ENCODE measurements at regions not wholly inside any gene's neighbourhood (a gene's known extent, or its start where the extent isn't known, plus 50 kb on each side); places are given as distances from the start of the nearest gene placed in this dataset.
"Not testable (repeated sequence)": the region's sequence is repeated elsewhere in the genome, so short reads cannot be mapped to it uniquely, and the experiment has no call there.

DNA sequence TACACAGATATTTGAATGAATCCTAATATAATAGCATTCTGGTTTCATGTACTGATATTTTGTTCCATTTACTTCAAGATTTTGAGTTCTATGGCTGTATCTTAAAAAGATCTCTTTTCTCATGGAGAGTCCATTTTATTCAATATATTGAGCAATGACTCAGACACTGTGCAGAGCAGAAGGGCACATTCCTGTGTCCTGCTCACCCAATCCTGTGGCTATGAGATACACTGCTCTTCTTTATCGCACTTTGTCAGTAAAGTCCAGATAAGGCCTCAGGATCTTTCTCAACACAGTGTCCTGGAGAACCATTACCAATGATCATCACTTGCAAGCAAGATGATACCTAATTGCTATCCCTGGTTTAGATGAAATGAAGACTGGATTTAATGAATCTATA is 155.0 kb downstream of the CYSLTR2 start:
- no peak for DNase-seq

DNA sequence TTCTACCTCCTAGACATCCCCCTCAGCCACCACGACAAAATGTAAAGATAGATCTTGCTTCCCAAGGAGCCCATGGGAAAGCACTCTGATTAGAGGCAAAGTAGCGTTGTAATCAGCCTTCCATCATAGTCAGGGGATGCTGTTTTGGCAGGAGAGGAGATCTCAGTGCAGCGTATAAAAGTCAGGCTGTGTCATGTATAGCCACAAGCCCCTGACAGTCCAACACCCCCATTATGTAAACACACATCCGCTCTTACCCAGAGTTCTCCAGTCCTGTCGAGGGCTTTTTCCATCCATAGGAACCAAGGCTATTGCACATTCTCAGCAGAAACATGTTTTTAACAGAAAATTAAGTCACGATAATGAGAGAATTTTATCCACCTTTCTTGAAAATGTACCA is 156.3 kb downstream of the CYSLTR2 start:
- DNase-seq, result no peak

DNA sequence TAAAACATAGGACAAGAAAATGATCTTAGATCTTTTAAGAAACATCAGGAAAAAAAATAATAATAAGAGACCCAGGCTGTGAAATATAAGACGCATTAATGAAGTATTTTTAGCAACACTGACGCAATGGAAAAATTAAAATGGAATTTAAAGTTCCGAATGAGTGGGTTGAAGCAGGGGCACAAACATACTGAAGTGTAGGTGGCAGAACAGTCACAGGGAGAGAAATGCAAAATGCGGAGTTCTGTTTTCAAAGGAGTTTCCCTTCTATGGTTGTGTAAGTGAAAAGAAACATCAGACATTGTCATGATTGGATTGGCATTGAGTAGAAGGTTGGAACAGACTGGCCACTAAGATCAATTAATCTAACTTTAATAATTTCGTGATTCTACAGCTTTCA is 159.8 kb downstream of the CYSLTR2 start:
- no peak for DNase-seq

DNA sequence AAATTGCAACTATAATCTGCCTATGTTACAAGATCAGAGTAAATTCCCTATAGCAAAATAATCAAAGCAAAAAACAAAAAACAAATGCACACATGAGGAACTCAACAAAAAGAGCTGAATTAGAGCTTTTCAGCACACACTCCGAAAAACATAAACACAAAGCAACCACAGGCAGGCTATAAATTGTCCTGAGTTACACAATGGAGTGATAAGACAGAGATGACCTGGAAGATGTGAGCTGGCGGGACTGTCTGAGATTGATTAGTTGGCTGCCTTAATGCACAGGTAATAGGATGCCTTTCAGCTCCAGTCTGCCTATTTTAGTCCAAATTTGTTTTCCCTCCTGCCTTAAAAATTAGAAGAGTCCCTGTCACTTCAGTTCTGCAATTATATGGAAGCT is 159.0 kb upstream of the FNDC3A start:
- no peak for DNase-seq

DNA sequence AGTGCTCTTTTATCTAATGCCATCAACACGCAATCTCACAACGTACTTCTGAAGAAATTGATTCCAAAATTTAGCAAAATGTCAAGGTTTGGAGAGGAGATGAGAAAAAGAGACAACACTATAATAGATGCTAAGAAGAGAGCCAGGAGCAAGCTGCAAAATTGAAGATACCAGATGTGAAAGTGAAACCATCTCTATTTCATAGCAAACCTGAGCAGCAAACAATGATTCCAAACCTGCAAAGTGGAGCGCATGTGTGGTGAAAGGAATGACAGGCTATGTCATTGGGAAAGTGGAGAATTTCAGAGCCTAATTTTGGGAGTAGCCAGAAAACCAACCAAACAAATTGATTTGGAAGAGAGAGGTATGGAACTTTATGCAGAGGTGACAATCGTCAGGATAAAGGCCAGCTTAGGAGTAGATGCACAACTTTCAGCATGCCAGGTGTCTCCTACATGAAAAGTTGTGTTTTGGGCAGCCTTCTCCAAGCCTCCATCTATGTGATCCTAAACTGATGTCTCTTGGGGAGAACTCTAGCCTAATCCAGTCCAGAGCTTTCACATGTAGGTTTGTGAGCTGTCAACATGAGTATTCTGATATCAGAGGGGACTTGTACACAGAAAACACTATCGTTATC is 158.4 kb upstream of the FNDC3A start:
- DNase-seq, result no peak

DNA sequence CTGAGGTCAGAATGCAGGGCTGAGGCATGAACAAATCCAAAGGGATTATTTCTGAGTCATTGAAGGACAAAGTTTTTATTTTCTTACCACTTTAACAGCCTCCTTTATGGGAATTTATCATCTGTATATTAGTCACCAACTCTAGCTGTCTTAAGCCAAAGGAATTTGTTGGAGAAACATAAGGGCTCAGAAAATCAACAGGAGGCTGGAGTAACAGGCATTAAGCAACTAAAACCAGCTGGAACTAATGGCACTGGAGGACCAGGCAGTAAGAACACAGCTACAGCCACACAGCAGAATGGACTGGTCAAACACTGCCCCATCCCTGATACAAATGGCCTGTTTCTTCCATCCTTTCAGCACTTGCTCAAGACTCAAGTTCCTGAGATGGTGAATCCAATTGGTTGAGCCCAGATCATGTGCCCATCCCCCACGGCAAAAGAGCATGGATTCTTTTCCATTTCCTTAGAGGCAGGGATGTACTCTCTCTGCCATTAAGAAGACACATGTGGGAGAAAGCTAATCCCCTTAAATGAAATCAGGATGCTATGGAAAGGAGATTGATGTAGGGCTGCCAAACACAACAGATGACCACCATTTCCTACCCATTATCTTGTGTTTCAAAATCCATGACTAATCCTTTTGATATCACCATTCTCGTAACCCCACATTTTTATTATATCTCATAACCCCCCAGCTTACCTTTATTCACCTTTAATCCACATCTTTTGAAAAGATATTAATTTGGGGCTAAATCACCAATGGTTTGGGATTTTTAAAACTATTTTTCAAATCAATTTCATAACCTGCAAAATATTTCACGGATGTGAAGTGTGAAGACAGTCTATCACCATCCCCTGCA is 157.0 kb upstream of the FNDC3A start:
- DNase-seq, result no peak

DNA sequence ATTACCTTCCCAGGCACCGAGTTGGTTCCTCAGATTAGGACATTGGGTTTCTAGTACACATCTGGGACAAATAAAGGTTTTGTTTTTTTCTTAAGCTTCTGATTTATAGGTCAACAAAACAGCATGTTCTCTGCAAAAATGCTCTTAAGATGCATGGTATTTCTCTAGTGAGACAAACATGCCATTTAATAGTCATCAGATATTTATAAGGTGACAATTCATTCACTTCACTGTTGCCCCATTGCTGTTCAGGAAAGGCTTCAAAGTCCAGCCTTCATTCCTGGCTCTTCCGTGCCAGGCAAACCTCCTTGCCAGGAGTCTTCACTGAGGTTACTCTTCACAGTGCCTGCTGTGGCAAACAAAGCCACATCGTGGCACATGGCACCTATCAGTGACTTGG is 156.3 kb upstream of the FNDC3A start:
- DNase-seq, result no peak

DNA sequence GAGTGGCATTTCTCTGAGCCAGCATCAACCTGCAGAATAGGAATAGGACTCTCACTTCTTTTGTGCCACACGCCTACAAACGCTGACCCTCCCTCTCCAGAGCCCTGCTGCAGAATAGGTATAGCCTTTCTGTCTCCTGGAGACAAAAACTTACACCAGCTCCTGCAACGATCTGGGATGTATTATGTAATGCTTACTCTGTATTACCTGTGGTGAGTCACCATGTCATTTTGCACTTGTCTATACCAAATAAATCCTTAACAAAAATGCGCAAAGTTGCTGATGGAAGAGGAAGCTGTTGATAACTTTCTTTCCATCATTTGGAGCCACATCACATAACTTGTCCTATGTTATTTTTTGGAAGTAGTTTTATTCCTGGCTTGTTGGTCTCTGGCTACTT is 155.8 kb upstream of the FNDC3A start:
- DNase-seq, result no peak

DNA sequence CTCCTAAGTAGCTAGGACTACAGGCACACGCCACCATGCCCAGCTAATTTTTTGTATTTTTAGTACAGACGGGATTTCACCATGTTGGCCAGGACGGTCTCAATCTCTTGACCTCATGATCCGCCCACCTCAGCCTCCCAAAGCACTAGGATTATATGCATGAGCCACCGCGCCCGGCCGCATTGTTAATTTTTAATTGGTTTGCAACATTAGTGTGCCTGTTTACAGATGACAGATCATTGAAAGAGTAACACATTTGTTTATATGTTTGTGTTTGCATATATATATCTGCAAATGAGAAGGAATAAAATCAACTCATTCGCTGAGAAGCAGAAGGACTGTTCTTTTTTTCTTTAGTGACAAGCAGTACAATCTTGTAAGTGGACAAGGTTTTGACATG is 152.2 kb upstream of the FNDC3A start:
- not testable (repeated sequence) for DNase-seq

DNA sequence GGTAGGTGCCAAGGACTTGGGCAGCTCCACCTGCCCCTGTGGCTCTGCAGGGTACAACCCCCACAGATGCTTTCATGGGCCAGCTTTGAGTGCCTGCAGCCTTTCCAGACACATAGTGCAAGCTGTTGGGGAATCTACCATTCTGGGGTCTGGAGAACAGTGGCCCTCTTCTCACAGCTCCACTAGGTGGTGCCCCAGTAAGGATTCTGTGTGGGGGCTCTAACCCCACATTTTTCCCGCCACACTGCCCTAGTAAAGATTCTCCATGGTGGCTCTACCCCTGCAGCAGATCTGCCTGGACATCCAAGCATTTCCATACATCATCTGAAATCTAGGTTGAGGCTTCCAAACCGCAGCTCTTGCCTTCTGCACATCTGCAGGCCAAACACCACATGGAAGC is 149.7 kb upstream of the FNDC3A start:
- no peak for DNase-seq

DNA sequence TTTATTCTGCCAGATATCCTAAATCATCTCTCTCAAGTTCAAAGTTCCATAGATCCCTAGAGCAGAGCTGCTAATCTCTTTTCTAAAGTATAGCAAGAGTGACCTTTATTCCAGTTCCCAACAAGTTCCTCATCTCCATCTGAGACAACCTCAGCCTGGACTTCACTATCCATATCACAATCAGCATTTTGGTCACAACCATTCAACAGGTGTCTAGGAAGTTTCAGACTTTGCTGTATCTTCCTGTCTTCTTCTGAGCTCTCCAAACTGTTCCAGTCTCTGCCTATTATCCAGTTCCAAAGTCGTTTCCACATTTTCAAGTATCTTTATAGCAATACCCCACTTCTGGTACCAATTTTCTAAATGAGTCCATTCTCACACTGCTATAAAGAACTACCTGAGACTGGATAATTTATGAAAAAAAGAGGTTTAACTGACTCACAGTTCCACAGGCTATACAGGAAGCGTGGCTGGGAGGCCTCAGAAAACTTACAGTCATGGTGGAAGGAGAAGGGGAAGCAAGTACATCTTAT is 148.7 kb upstream of the FNDC3A start:
- DNase-seq, result not testable (repeated sequence)

DNA sequence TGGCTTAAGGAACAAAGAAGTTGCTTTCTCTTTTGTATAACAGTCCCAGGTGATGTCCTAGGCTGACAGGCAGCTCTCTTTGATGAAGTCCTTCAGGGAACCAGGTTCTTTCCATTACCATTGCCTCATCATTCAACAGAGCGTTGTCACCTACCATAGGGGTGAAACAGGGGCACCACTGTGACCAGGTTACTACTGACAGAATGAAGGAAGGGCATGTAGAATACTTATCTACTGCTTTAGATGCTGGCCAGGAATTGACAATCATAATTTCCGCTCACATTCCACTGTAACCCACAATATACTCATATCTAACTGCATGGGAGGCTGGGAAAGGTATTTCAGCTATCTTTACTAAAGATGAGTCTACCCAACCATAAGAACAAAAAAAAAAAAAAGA is 148.0 kb upstream of the FNDC3A start:
- DNase-seq, result no peak

DNA sequence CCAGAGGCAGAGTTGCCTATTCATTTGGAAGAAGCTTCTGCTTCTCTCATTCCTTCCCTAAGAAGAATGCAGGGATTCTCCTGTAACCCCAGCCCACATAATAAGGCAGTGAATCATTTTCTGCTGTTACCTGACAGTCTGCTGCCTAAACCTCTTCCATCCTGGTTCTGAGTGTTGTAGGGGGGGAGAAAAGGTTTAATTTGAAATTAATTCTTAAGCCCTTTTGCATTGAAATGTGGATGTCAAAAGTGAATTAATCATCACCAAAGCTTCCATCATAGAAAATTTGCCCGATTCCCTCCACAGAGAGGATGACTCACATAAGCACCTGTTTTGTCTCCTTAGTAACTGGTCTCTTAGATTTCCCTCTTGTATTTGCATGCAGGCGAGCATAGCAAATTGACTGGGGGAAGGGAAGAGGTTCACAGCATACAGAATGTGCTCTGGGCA is 146.7 kb upstream of the FNDC3A start:
- no peak for DNase-seq

DNA sequence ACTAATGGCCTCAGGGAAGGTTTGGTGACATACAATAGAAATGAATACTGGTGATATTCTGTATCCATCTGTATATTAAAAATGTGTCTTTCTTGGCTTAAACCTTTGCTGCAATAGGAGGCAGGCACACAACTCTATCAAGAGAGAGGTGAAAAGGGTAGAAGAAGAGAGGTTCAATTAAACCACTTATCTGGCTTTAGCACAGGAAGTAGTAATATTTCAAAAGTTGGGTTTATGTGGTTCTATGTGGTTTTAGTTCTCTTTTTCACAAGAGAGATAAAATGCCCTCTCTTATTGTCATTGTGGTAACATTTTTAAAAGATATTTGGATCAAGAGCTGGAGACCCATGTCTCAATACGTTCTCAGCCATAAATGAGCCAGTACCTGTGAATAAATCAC is 146.2 kb upstream of the FNDC3A start:
- DNase-seq, result no peak

DNA sequence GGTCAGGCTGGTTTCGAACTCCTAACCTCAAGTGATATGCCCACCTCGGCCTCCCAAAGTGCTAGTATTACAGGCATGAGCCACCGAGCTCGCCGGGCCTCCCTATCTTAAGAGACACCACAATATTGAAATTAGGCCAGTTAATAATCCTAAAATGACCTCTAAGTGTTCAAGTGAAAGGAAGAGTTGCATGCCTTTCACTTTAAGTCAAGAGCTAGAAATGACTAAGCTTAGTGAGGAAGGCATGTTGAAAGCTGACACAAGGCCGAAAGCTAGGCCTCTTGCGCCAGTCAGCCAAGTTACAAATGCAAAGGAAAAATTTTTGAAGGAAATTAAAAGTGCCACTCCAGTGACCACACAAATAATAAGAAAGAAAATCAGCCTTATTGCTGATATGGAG is 144.5 kb upstream of the FNDC3A start:
- DNase-seq, result no peak

DNA sequence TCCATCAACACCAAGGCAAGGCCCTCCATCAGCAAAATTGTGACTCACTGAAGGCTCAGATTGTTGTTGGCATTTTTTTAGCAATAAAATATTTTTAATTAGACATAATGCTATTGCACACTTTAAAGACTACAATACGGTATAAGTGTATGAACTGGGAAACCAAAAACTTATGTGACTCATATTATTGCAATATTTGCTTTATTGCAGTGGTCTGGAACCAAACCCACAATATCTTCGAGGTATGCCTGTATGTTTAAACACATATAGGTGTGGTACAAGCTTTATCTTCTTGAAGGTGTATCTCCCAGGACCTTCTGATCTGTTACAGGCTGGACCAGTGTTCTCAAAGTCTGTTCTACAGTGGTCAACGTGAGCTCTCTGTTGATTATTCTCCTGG is 142.3 kb upstream of the FNDC3A start:
- no peak for DNase-seq

DNA sequence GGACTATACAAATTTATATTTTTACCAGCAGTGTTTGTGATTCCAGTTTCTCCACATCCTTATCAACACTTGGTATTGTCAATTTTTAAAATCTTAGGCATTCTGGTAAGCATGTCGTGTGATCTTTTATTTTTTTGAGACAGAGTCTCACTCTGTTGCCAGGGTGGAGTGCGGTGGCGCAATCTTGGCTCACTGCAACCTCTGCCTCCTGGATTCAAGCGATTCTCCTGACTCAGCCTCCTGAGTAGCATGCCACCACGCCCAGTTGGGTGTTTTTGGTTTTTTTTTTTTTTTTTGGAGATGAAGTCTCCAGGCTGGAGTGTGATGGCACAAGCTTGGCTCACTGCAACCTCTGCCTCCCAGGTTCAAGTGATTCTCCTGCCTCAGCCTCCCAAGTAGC is 140.4 kb upstream of the FNDC3A start:
- DNase-seq, result not testable (repeated sequence)

DNA sequence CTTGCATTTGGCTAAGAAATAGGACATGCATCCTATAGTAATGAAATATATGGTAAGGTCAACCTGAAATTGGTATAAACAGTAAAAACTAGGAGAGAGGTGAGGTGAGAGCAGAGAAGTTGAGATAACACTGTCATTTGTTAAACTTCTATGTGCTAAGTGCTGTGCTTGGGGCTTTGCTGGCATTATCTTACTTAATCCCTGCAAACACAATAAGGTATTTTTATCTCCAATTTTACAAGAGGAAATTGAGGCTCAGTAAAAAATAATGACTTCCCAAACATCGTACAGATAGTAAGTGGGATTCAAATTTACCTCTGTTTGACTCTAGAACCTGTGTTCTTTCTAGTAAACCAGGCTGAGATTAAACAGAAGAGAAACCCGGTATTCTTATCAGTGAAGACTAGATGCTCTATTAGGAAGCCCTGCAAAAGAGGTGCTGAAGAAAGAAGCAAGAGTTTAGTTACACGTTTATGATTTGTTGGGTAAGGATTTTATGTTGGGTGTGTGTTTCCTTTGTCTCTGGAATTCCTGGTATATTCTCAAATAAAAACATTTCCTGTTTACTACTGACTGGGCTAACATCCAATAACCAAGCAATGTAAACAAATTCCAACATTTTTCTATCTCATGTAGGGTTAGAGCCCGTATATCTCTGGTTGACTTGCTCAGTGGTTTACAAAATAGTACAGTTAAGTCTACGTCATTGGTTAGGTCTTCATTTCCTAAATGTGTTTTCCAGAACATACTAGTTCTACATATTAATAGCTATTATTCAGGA is 137.3 kb upstream of the FNDC3A start:
- DNase-seq, result no peak

DNA sequence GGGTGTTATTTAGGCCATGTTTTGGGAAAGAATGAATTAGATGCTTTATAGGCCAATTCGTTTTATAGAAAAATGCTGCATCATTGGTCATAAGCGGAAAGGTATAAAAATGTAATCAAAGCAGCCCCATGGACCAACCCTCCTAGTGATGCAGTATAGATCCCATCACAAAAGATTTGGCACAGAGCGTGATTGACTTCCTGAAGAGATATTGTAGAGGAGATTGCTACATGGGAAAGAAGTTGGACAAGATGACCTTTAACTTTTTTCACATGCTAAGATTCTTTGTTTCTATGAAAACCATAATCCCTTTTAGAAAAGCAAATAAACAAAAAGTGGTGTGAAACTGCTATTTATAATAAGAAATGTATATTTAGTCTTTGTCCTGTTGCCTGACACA is 136.5 kb upstream of the FNDC3A start:
- DNase-seq, result no peak

DNA sequence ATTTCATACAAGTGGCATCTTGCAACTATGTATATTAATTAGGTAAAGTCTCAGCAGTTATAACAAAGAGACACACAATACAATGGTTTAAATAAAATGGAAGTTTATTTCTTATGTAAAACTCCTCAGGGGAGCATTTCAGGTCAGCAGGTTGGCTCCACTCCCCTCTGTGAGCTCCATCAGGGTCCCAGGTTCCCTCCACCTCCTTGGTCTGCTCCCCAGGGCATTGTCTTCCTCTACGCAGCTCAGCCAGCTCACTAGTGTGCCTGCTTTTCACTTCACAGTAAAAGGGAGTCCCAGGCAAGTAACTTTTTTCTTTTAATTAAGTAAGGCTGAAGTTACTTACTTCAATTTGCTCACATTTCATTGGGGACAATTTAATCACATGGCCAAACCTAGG is 135.3 kb upstream of the FNDC3A start:
- DNase-seq, result no peak

DNA sequence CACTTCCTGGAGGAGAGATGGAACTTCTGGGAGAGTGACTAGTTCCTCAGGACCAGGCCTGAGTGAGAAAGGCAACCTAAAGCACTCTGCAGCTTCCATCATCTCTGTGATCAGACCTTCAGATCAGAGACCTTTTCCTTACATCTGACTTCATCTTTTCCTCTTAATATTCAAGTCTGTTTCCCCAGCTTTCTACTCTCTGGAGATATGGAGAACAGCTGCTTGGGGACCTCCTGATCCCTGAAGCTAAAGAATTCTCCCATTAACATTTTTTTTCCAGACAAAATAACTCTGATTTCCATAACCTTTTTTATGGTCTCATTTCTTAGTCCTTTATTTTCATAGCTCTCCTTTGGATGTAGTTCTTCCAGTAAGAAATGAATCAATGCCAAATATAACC is 133.4 kb upstream of the FNDC3A start:
- no peak for DNase-seq

DNA sequence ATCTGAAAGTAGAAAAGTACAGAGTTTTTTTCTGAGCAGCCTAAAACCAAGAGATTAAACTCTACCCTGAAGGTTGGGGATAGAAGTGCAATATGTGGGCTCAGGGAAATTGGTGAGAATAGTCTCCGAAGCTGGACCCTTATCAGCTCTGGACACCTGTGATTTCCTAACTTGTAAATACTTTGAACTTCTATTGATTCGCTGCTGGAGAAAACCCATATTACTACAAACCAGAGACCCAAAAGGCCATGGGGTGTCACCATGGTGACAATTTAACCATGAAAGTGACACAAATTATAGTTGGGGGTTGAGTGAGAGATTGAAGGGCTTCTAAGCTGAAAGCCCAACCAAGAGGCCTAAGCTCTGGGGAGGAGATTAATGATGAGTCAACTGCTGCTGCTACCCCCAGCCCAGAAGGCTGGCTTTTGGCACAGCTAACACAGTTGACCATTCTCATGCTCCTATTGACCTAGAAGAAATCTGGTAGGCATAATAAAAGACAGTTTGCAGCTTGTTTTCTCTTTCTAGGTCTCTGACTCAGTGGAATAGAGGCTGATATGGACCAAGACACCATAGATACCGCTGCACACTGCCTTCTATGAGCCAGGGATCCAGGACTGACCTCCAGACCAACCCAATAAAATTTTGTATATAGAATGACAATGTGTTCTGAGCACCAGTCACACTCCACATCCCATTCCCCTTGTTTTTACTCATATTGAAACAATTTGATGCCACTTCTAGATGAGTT is 131.9 kb upstream of the FNDC3A start:
- DNase-seq, result no peak

DNA sequence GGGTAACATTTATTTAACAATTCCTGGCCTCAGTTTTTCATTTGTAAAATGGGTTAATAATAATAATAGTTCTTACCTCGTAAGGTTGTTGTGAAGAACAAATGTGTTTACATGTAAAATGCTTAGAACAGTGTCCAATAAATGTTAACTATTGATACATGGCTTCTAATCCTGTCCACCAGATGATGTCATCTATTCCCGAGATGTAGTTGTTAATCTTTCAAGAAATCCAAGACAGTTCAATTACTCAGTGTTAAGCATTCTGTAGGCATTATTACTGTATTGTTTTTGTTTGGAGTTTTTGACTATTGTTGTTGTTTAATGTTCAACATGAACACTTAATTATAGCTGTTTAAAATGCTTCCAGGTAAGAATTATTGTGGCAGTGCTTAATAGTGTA is 131.0 kb upstream of the FNDC3A start:
- no peak for DNase-seq

Measured in activated naive CD4-positive, alpha-beta T cell (primary cell).